HG03039 (cell line): ENCODE measurements at regions not wholly inside any gene's neighbourhood (a gene's known extent, or its start where the extent isn't known, plus 50 kb on each side); places are given as distances from the start of the nearest gene placed in this dataset.

Experiments
- ATAC-seq: cut with Tn5 transposase; IDR thresholded peaks from one replicate; pipeline ENCODE4 v1.9.1; 2021; ENCODE audit warnings: mild to moderate bottlenecking, moderate library complexity; ENCODE audit not compliant: unreplicated experiment

- no peak for ATAC-seq
Observed at GRCh38 chr2:83585250-83585649, 873.8 kb downstream of the SUCLG1 start.

- no peak for ATAC-seq
Observed at GRCh38 chr2:83584672-83585071, 874.4 kb downstream of the SUCLG1 start.

GRCh38 chr2:83582589-83582988 is 876.5 kb downstream of the SUCLG1 start:
- ATAC-seq = no peak

GRCh38 chr2:83579507-83579906 is 879.6 kb downstream of the SUCLG1 start:
- ATAC-seq = no peak

GRCh38 chr2:83578405-83578804 is 880.7 kb downstream of the SUCLG1 start:
- no peak for ATAC-seq

GRCh38 chr2:83574614-83575013 is 884.5 kb downstream of the SUCLG1 start:
- no peak for ATAC-seq

GRCh38 chr2:83573060-83573459 is 886.0 kb downstream of the SUCLG1 start:
- no peak for ATAC-seq

GRCh38 chr2:83572400-83572799 is 886.7 kb downstream of the SUCLG1 start:
- ATAC-seq = no peak

GRCh38 chr2:83567551-83567950 is 891.5 kb downstream of the SUCLG1 start:
- no peak for ATAC-seq

GRCh38 chr2:83565626-83566025 is 893.5 kb downstream of the SUCLG1 start:
- ATAC-seq = no peak

GRCh38 chr2:83565181-83565580 is 893.9 kb downstream of the SUCLG1 start:
- no peak for ATAC-seq

GRCh38 chr2:83561592-83561991 is 897.5 kb downstream of the SUCLG1 start:
- ATAC-seq = no peak

GRCh38 chr2:83536556-83536955 is 922.5 kb downstream of the SUCLG1 start:
- ATAC-seq = no peak

- ATAC-seq = no peak
Observed at GRCh38 chr2:83534416-83534815, 924.7 kb downstream of the SUCLG1 start.

- no peak for ATAC-seq
Observed at GRCh38 chr2:83531206-83531826, 927.8 kb downstream of the SUCLG1 start.

- ATAC-seq = no peak
Observed at GRCh38 chr2:83528767-83529166, 930.3 kb downstream of the SUCLG1 start.

GRCh38 chr2:83522891-83523493 is 936.1 kb downstream of the SUCLG1 start:
- no peak for ATAC-seq

GRCh38 chr2:83517727-83518368 is 941.2 kb downstream of the SUCLG1 start:
- ATAC-seq = no peak

GRCh38 chr2:83516503-83516902 is 942.6 kb downstream of the SUCLG1 start:
- ATAC-seq = no peak

- ATAC-seq = no peak
Observed at GRCh38 chr2:83487451-83487850, 971.6 kb downstream of the SUCLG1 start.

GRCh38 chr2:83481436-83481835 is 977.6 kb downstream of the SUCLG1 start:
- ATAC-seq = no peak

GRCh38 chr2:83478037-83478436 is 981.0 kb downstream of the SUCLG1 start:
- ATAC-seq = no peak
